ENCODE measurements at regions not wholly inside any gene's neighbourhood (a gene's known extent, or its start where the extent isn't known, plus 50 kb on each side); places are given as distances from the start of the nearest gene placed in this dataset.
A peak's percentile ranks its signal among the peaks of the same experiment; 100 is the strongest.

GRCh38 chr11:41578421-41579051 is 119.1 kb upstream of the LRRC4C start:
- H3K36me3 ChIP-seq (ENCODE audit: control insufficient read depth, insufficient read depth, low read length) = no peaks in the 10 kb centered on the region
- peaks cover 3% of the 10 kb centered on the region for H3K9me3 ChIP-seq (replicated peaks; ENCODE audit: control insufficient read depth, low read depth, low read length)
- H3K27ac ChIP-seq (ENCODE audit: low read length) = no peak overlapping the region
- no peak for DNase-seq
- no peak overlapping the region for H3K4me3 ChIP-seq (ENCODE audit: low read length)
- WGBS (ENCODE audit: insufficient coverage) = 40% methylated on average over 1 of the region's 9 CpGs
- H3K4me1 ChIP-seq (ENCODE audit: control insufficient read depth, insufficient read depth, low read length) = no peaks in the 10 kb centered on the region
- no peaks in the 10 kb centered on the region for H3K27me3 ChIP-seq (ENCODE audit: control insufficient read depth, insufficient read depth, low read length)

- Histone ChIP-seq H3K9me3 (replicated peaks; ENCODE audit: control insufficient read depth, low read depth, low read length) (peaks cover 9% of the 10 kb centered on the region), H3K27ac (ENCODE audit: low read length) (no peak overlapping the region), H3K4me1 (ENCODE audit: control insufficient read depth, insufficient read depth, low read length) (no peaks in the 10 kb centered on the region), H3K36me3 (ENCODE audit: control insufficient read depth, insufficient read depth, low read length) (no peaks in the 10 kb centered on the region), H3K27me3 (ENCODE audit: control insufficient read depth, insufficient read depth, low read length) (no peaks in the 10 kb centered on the region), H3K4me3 (ENCODE audit: low read length) (no peak overlapping the region)
- DNase-seq = no peak
- 92% methylated on average over 2 of the region's 3 CpGs for WGBS (ENCODE audit: insufficient coverage)
These were observed 120.1 kb upstream of the LRRC4C start for GRCh38 chr11:41579546-41579945.

- DNase-seq = no peak
- no CpG with 5 or more reads among the region's 1 CpG for WGBS (ENCODE audit: insufficient coverage)
- Histone ChIP-seq H3K4me1 (ENCODE audit: control insufficient read depth, insufficient read depth, low read length) (no peaks in the 10 kb centered on the region), H3K27ac (ENCODE audit: low read length) (no peak overlapping the region), H3K4me3 (ENCODE audit: low read length) (no peak overlapping the region), H3K9me3 (replicated peaks; ENCODE audit: control insufficient read depth, low read depth, low read length) (peaks cover 6% of the 10 kb centered on the region), H3K27me3 (ENCODE audit: control insufficient read depth, insufficient read depth, low read length) (no peaks in the 10 kb centered on the region), H3K36me3 (ENCODE audit: control insufficient read depth, insufficient read depth, low read length) (no peaks in the 10 kb centered on the region)
These were observed 150.1 kb upstream of the LRRC4C start for GRCh38 chr11:41609511-41609910.

- no peaks in the 10 kb centered on the region for H3K27me3 ChIP-seq (ENCODE audit: control insufficient read depth, insufficient read depth, low read length)
- no peaks in the 10 kb centered on the region for H3K36me3 ChIP-seq (ENCODE audit: control insufficient read depth, insufficient read depth, low read length)
- no peak overlapping the region for H3K4me3 ChIP-seq (ENCODE audit: low read length)
- H3K27ac ChIP-seq (ENCODE audit: low read length) = no peak overlapping the region
- DNase-seq = peak; percentile 7
- no peaks in the 10 kb centered on the region for H3K4me1 ChIP-seq (ENCODE audit: control insufficient read depth, insufficient read depth, low read length)
- no CpG with 5 or more reads among the region's 1 CpG for WGBS (ENCODE audit: insufficient coverage)
- peaks cover 6% of the 10 kb centered on the region for H3K9me3 ChIP-seq (replicated peaks; ENCODE audit: control insufficient read depth, low read depth, low read length)
These were observed 153.0 kb upstream of the LRRC4C start for GRCh38 chr11:41612415-41612814.

- H3K4me3 ChIP-seq (ENCODE audit: low read length) = no peak overlapping the region
- H3K4me1 ChIP-seq (ENCODE audit: control insufficient read depth, insufficient read depth, low read length) = no peaks in the 10 kb centered on the region
- peak; percentile 1 for DNase-seq
- H3K27ac ChIP-seq (ENCODE audit: low read length) = no peak overlapping the region
- no peaks in the 10 kb centered on the region for H3K36me3 ChIP-seq (ENCODE audit: control insufficient read depth, insufficient read depth, low read length)
- WGBS (ENCODE audit: insufficient coverage) = no CpG with 5 or more reads among the region's 1 CpG
- peaks cover 6% of the 10 kb centered on the region for H3K9me3 ChIP-seq (replicated peaks; ENCODE audit: control insufficient read depth, low read depth, low read length)
- H3K27me3 ChIP-seq (ENCODE audit: control insufficient read depth, insufficient read depth, low read length) = no peaks in the 10 kb centered on the region
These were observed 153.9 kb upstream of the LRRC4C start for GRCh38 chr11:41613326-41613725.

DNA sequence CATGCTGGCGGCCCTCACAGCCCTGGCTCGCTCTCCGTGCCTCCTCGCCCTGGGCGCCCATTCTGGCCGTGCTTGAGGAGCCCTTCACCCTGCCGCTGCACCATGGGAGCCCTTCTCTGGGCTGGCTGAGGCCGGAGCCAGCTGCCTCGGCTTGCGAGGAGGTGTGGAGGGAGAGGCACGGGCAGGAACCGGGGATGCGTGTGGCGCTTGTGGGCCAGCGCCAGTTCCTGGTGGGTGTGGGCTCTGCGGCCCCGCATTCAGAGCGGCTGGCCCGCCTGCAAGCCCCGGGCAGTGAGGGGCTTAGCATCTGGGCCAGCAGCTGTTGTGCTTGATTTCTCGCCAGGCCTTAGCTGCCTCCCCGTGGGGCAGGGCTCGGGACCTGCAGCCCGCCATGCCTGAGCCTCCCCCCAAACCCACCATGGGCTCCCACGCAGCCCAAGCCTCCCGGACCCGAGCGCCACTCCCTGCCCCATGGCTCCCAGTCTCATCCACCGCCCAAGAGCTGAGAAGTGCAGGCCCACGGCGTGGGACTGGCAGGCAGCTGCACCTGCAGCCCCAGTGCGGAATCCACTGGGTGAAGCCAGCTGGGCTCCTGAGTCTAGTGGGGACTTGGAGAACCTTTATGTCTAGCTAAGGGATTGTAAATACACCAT is 163.4 kb upstream of the LRRC4C start:
- WGBS (ENCODE audit: insufficient coverage) = 87% methylated on average over 32 of the region's 32 CpGs
- no peak for DNase-seq
- Histone ChIP-seq H3K4me1 (ENCODE audit: control insufficient read depth, insufficient read depth, low read length) (no peaks in the 10 kb centered on the region), H3K36me3 (ENCODE audit: control insufficient read depth, insufficient read depth, low read length) (no peaks in the 10 kb centered on the region), H3K9me3 (replicated peaks; ENCODE audit: control insufficient read depth, low read depth, low read length) (peaks cover 21% of the 10 kb centered on the region), H3K27me3 (ENCODE audit: control insufficient read depth, insufficient read depth, low read length) (no peaks in the 10 kb centered on the region), H3K4me3 (ENCODE audit: low read length) (no peak overlapping the region), H3K27ac (ENCODE audit: low read length) (no peak overlapping the region)

DNA sequence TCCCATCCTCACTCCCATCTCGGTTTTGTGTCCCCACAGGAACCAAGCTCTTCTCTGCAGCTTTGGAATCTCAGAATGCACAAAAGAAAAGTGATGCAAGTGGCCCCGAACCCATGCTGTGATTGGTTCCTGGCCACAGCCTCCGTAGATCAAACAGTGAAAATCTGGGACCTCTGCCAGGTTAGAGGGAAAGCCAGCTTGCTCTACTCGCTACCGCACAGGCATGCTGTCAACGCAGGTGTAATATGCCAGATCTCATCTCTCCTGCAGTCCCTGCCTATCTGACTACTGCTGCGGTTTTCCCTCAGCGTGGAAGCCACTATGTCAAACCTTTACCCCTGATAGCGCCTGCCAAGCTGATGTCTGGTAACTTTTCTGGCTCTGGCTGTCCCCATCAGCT is 200.5 kb upstream of the LRRC4C start:
- H3K4me1 ChIP-seq (ENCODE audit: control insufficient read depth, insufficient read depth, low read length) = no peaks in the 10 kb centered on the region
- peak; percentile 7 for DNase-seq
- H3K27ac ChIP-seq (ENCODE audit: low read length) = no peak overlapping the region
- WGBS (ENCODE audit: insufficient coverage) = 34% methylated on average over 8 of the region's 9 CpGs
- no peaks in the 10 kb centered on the region for H3K36me3 ChIP-seq (ENCODE audit: control insufficient read depth, insufficient read depth, low read length)
- H3K9me3 ChIP-seq (replicated peaks; ENCODE audit: control insufficient read depth, low read depth, low read length) = peaks cover 7% of the 10 kb centered on the region
- H3K4me3 ChIP-seq (ENCODE audit: low read length) = no peak overlapping the region
- H3K27me3 ChIP-seq (ENCODE audit: control insufficient read depth, insufficient read depth, low read length) = no peaks in the 10 kb centered on the region

DNA sequence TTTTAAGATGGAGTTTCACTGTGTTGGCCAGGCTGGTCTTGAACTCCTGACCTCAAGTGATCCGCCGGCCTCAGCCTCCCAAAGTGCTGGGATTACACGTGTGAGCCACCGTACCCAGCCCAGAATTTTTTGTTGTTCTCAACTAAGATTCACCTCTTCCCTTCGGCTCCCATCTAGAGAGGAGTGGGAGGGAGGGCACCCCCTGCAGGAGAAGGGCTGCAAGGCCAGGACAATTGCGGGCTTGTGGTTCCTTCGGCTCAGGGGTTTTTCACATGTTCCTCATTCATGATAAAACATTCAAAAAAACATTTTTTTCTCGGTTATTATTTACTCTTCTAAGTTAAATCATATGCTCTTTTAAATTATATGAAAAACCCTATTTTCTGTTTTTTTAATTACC is 201.1 kb upstream of the LRRC4C start:
- Histone ChIP-seq H3K4me1 (ENCODE audit: control insufficient read depth, insufficient read depth, low read length) (no peaks in the 10 kb centered on the region), H3K27me3 (ENCODE audit: control insufficient read depth, insufficient read depth, low read length) (no peaks in the 10 kb centered on the region), H3K36me3 (ENCODE audit: control insufficient read depth, insufficient read depth, low read length) (no peaks in the 10 kb centered on the region), H3K9me3 (replicated peaks; ENCODE audit: control insufficient read depth, low read depth, low read length) (peaks cover 5% of the 10 kb centered on the region), H3K27ac (ENCODE audit: low read length) (no peak overlapping the region), H3K4me3 (ENCODE audit: low read length) (no peak overlapping the region)
- no peak for DNase-seq
- WGBS (ENCODE audit: insufficient coverage) = 80% methylated on average over 2 of the region's 8 CpGs

DNA sequence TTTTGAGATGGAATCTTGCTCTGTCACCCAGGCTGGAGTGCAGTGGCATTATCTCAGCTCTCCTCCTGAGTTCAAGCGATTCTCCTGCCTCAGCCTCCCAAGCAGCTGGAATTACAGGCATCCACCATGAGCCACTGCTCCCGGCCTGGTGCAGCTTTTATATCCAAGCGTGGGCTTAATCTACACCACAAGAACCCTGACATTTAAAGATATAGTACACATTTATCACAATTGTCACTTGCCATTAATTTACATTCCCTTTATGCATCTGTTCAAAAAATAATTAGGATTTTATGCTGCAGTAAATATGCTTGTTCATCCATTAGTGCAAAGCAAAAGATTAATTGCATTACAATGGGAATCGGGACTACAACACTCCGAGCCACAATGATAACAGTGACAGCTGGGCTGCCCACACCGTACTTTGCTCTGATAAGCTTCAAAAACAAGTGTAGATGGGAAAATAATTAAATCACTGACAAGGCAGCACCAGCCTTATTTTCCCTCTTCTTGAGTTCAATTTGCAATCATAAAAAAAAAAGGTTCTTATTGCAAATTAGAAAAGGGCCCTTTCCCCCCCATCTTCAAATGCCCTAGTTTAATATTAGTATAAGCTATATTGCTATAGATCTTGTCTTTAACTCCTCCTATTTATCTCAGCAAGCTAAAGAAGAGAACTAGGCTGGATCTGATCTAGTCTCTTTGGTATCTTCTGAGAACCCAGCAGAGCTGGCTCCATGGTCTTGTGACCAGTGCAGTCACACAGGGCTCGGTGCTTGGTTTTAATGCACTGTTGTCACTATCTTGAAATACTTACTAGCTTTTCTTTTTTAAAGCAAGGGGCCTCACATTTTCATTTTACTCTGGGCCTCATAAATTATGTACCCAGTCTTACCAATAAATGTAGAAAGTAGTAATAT is 206.2 kb upstream of the LRRC4C start:
- Histone ChIP-seq H3K27ac (ENCODE audit: low read length) (no peak overlapping the region), H3K4me1 (ENCODE audit: control insufficient read depth, insufficient read depth, low read length) (no peaks in the 10 kb centered on the region), H3K27me3 (ENCODE audit: control insufficient read depth, insufficient read depth, low read length) (no peaks in the 10 kb centered on the region), H3K4me3 (ENCODE audit: low read length) (no peak overlapping the region), H3K36me3 (ENCODE audit: control insufficient read depth, insufficient read depth, low read length) (no peaks in the 10 kb centered on the region), H3K9me3 (replicated peaks; ENCODE audit: control insufficient read depth, low read depth, low read length) (peaks cover 8% of the 10 kb centered on the region)
- DNase-seq = no peak
- 63% methylated on average over 4 of the region's 7 CpGs for WGBS (ENCODE audit: insufficient coverage)

DNA sequence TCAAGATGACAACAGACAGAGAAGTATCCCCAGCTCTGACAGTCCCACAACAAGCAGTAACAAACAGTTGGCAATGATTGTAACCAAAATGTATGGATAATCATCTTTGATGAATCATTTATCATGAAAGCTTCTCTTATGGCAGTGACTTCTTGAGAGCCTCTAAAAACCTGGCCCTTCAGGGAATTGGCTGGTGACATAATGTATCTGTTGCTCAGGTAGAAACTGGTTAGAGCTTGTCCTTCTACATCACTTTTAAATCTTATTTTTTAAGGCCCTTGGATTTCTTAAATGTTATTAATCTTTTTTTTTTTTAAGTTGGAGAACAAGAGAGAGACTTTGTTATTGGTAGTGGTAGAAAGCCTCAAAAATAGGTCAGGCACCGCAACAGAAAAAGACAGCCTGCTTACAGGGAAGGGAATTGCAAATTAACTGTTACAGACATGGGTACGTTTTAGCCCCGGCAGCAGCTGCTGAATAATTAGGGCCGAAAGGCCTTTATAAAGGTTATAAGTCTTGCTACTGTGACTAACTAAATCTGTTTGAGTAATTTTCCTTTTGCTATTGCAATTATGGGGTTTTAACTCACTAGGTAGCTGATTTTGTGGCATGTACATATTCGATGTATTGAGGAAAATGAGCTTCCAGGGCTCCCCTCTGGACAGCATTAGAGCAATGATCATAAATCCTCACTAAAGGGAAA is 207.7 kb upstream of the LRRC4C start:
- no peak overlapping the region for H3K4me3 ChIP-seq (ENCODE audit: low read length)
- H3K36me3 ChIP-seq (ENCODE audit: control insufficient read depth, insufficient read depth, low read length) = no peaks in the 10 kb centered on the region
- peaks cover 10% of the 10 kb centered on the region for H3K9me3 ChIP-seq (replicated peaks; ENCODE audit: control insufficient read depth, low read depth, low read length)
- H3K27me3 ChIP-seq (ENCODE audit: control insufficient read depth, insufficient read depth, low read length) = no peaks in the 10 kb centered on the region
- no peak overlapping the region for H3K27ac ChIP-seq (ENCODE audit: low read length)
- whole genome bisulfite sequencing (ENCODE audit: insufficient coverage) = 43% methylated on average over 1 of the region's 5 CpGs
- no peak for DNase-seq
- no peaks in the 10 kb centered on the region for H3K4me1 ChIP-seq (ENCODE audit: control insufficient read depth, insufficient read depth, low read length)

All from muscle of leg (tissue), 3 donors.